ENCODE measurements at regions not wholly inside any gene's neighbourhood (a gene's known extent, or its start where the extent isn't known, plus 50 kb on each side); places are given as distances from the start of the nearest gene placed in this dataset.

- TF ChIP-seq POLR2A (IDR thresholded peaks at IDR 0.05; ENCODE audit: low read depth): no peak
- TF ChIP-seq EP300 (IDR thresholded peaks at IDR 0.05): no peak
Observed at GRCh38 chr1:217053676-217054075, 330.4 kb upstream of the ESRRG start.
